ENCODE measurements at regions not wholly inside any gene's neighbourhood (a gene's known extent, or its start where the extent isn't known, plus 50 kb on each side); places are given as distances from the start of the nearest gene placed in this dataset.
"Not testable (repeated sequence)": the region's sequence is repeated elsewhere in the genome, so short reads cannot be mapped to it uniquely, and the experiment has no call there.

DNA sequence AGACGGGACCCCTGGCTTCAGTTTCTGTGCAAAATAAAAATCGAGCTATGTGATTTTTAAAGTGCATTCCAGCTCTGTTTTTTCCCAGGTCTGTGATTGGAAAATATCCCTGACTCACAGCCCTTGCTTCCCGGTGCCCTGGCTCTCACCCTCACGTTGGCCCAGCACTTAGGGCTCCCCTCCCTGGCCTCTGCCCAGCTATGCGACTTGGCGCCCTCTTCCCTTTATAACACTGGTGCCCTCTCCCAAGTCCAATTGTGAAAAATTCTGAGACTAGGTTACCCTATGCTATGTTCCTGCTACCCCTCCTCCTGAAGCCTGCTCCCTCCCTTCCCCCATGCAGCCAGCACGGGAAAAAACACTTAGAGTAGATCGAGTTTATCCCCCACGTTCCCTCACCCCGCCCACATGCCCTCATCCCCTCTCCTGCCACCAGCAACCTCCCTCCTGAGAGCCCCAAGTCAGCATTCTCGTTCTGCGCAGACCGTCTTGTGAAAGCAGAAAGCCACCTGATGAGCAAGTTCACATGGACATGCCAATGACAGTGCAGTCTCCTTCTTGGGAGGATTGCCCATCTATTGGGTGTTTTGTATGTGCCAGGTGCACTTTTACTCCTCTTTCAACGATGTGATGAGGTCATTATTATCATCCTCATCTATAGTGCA, 228.8 kb downstream of the VAPA start:
- peak; percentile 80 for DNase-seq

- peak; percentile 23 for DNase-seq
Observed at GRCh38 chr18:10143596-10143995, 229.8 kb downstream of the VAPA start.

- no peak for DNase-seq
Observed at GRCh38 chr18:10145546-10145945, 231.7 kb downstream of the VAPA start.

DNA sequence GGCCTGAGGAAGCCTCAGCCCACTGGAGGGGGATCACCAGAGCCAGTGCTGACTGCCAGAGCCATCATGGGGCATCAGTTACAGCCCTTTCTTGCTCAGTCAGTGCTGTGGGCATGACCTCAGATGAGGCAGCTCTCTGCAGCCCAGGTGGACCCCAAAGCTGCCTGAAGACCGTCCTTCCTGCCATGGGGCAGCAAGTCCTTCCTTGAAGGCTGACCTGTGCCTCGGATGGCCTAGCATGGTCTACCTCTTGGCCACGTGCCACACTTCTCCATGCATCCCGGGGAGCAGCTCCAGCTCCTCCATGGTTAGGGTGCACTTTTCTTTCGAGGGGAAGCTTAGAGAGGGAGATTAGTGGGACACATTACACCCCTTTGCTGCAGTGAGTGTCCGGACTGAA, 233.4 kb downstream of the VAPA start:
- DNase-seq = no peak

DNA sequence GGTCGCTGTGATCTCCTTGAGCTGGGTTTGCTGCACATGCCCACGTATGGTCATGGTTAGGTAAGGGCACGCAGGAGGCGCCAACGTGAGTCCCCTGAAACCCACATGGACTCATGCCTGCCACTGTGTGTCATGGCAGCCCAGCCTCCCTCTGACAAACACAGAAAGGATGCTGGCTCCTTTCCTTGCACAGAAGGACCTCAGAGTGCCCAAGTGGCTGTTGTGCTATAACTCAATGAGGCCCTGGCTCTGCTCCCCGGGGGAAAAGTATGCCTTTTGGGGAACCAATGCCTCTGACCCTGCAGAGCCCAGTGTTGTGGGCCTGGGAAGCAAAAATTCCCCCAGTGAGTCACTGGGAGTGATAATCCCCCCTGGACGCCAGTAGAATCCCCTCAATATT, 233.9 kb downstream of the VAPA start:
- no peak for DNase-seq

- no peak for DNase-seq
Observed at GRCh38 chr18:10148189-10148929, 234.5 kb downstream of the VAPA start.

- DNase-seq = no peak
Observed at GRCh38 chr18:10149768-10150556, 236.1 kb downstream of the VAPA start.

GRCh38 chr18:10150576-10150975, 236.8 kb downstream of the VAPA start:
- not testable (repeated sequence) for DNase-seq

DNA sequence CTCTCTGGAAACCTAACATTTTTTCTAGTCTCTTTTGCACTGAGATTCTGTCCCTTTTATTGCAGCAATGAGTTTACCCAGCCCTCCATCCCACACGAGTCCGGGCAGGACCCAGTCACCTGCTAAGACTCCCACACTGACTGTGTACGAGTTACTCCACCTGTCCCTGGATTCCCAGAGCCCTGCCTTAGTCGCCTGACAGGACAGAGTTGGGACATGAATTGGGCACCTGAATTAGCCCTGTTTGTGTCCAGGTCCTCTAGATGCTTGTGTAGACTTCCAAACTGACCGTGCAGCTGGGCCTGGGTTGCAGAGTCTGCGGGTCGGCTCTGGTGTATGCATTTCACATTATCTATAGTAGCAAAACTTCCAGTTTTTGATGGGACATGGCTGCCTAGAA, 238.7 kb downstream of the VAPA start:
- no peak for DNase-seq

DNA sequence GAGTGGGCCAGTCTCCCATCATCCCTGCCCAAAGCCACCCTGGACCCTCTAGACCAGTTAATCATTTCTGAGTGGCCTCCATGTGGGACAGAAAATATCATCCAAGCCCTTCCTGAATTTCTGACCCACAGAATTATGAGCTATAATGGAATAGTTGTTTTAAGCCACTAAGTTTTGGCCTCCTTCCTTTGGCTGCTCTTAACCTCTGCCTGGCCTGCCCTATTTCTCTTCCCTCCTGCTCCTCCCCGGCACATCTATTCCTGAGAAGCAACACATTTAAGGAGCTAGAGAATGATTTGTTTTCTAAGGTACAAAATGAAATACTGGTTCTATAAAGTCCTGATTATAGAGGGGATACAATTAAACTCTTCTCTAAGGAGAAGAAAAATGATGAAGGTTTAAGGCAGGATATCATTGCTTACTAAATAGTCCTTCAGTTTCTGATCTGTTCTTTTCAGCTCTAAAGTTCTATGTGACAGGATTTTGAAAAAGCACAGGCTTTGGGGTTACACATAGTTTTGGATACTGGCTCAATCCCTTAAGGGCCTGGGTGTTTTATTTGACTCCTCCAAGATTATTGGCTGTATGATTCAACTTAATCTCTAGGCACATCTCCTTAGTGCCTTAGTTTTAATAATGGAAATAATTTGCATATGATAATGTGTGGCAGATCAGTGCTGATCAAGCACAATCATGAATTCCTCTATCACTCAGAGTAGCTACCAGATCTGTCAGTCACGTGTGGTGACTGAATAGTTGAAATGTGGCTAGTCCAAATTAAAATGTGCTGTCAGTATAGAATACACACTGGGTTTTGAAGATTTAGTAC, 240.3 kb downstream of the VAPA start:
- no peak for DNase-seq

DNA sequence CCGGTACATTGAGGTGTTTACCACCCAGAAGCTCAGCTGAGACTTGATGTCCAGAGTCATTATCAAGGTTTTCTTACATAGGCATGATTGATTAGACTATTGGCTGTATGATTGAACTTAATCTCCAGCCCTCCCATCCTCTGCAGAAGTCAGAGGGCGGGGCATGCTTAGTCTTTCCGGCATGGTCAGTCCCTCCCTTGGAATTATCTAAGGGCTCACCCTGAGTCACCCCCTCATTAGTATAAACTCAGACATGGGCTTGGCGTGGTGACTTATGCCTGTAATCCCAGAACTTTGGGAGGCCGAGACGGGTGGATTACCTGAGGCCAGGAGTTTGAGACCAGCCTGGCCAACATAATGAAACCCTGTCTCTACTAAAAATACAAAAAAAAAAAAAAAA, 243.9 kb downstream of the VAPA start:
- no peak for DNase-seq

- no peak for DNase-seq
Observed at GRCh38 chr18:10160251-10160650, 246.4 kb downstream of the VAPA start.

- no peak for DNase-seq
Observed at GRCh38 chr18:10161315-10161714, 247.5 kb downstream of the VAPA start.

DNA sequence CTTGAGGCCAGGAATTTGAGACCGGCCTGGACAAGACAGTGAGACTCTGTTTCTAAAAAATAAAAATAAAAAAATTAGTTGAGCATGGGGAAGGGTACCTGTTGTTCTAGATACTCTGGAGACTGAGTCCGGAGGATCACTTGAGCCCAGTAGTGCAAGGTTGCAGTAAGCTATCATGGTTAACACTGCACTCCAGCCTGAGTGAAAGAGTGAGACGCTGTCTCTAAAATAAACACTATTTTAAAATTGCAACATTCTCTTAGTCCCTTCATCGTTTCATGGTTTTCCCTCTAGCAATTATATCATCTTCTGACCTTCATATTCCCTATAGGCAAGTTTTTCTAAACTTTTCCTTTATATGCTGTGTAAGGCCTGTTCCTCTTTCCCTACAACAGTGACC, 248.5 kb downstream of the VAPA start:
- DNase-seq = no peak

DNA sequence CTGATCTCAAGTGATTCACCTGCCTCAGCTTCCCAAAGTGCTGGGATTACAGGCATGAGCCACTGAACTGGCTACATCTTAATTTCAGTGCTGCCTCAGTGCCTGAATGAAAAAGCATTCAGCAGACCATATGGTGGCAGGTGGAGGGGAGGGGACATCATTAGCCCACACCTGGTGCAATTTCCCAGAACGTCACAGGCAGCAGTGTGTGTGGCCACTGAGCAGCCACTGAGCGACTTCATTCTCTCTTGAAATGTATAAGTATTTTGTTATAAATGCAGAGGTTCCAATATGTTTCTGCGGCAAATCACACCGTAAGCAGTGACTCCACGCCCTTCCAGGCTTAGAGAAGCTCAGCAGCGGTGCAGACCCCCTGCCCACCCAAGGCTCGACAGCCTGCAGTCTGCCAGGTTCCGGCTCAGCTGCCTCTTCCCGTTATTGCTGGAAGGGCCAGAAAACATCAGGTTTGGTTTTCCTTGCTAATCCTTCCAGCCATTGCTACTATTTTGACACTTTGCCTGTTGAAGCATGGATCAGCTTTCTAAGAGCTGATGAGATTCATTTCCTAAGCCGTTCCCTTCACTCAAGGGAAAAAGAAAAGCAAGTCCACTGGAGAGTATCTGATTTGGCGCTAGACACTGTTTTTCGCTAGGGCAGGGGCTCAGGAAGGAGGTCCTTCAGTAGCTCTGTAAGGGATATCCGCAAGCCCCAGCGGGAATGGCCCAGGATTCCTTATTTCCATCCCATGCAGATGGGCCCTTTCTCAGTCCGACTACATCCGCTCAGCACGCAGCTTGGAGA, 250.7 kb downstream of the VAPA start:
- DNase-seq = no peak

DNA sequence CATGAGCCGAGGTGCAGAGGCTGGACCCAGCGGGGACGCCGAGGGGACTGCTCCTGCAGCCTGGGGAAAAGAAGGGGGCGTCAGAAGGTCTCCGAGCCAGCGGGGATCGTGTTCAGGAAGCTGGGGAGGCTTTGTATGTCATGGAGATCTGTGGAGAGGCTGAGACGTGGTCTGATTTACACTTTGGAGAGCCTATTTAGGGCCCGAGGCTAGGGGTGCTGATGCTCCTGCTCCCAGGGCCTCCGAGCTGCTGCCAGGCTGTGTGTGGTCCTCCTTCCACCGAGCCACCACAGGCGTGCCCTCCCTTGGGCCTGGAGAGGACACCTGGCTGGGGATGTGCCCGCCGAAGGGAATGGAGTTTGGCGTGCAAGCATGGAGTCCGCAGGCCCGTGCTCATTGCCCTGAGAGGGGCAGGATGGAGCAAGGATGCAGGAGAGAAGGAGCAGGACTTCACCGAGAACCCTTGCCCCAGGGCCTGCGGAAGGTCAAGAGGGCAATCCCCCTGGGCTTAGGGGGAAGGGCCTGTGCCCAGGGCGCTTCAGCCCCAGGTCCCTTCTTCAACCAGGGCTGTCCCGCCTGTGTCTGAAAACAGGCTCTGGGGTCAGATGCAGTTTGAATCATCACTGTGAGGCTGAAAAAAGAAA, 252.5 kb downstream of the VAPA start:
- DNase-seq = no peak

- no peak for DNase-seq
Observed at GRCh38 chr18:10167759-10168158, 253.9 kb downstream of the VAPA start.

DNA sequence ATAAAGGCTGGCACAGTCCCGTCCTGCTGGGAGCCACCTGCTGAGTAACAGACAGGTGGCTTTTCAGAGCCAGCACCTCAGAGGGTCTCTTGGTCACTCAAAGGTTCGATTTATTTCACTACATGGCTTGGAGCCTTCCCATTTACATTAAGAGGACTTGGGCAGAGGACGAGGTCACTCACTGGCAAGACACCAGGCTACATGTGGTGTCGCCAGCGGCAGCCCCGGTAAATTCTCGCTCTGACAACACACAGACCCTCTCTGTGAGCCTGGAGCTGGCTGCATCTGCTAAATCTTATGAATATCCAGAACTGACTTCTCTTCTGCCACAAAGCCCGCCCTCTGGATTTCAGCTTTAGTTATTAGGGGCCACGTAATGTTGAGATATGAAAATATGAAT, 254.7 kb downstream of the VAPA start:
- DNase-seq = no peak

GRCh38 chr18:10169064-10169562, 255.3 kb downstream of the VAPA start:
- DNase-seq = peak; percentile 97

GRCh38 chr18:10169814-10170213, 256.0 kb downstream of the VAPA start:
- DNase-seq = no peak

- DNase-seq = no peak
Observed at GRCh38 chr18:10170375-10170774, 256.6 kb downstream of the VAPA start.
